Neutrophil (primary cell): ENCODE measurements at regions not wholly inside any gene's neighbourhood (a gene's known extent, or its start where the extent isn't known, plus 50 kb on each side); places are given as distances from the start of the nearest gene placed in this dataset.

ENCODE experiments used
- H3K27ac ChIP-seq: fragments of 200-600 bp; sonication (generic); 2 replicates; pipeline ENCODE4 v1.5.1; 2016; ENCODE audit warnings: mild to moderate bottlenecking, moderate library complexity
- H3K27me3 ChIP-seq: fragments of 200-600 bp; sonication (generic); 2 replicates; pipeline ENCODE4 v1.6.0; 2016; ENCODE audit warnings: mild to moderate bottlenecking
- H3K36me3 ChIP-seq: fragments of 200-600 bp; sonication (generic); 2 replicates; pipeline ENCODE4 v1.5.1; 2017
- H3K4me1 ChIP-seq, 2 experiments: fragments of 200-600 bp in 1 of 2; sonication (generic) in 1 of 2; 1 replicate in 1 of 2; 2 replicates in 1 of 2; pipeline versions ENCODE4 v1.5.1 to v1.6.1; 2013 to 2016; ENCODE audit warnings: low read depth in 1 of 2, low read length in 1 of 2, mild to moderate bottlenecking in 1 of 2, moderate library complexity in 1 of 2; ENCODE audit not compliant: control insufficient read depth in 1 of 2, insufficient read depth in 1 of 2
- H3K4me3 ChIP-seq, 2 experiments: fragments of 200-600 bp in 1 of 2; sonication (generic) in 1 of 2; 1 replicate in 1 of 2; 2 replicates in 1 of 2; pipeline ENCODE4 v1.5.1; 2013 to 2016; ENCODE audit warnings: low read depth in 1 of 2, low read length in 1 of 2, mild to moderate bottlenecking in 1 of 2, moderate library complexity in 1 of 2
- H3K9me3 ChIP-seq: fragments of 200-600 bp; sonication (generic); 2 replicates; pipeline ENCODE4 v1.5.1; 2016
- CTCF ChIP-seq: fragments of 200-600 bp; sonication (generic); IDR thresholded peaks from 2 replicates; pipeline ENCODE4 v1.5.1; 2016; ENCODE audit warnings: antibody characterized with exemption

GRCh38 chr3:197393711-197394110, 95.3 kb upstream of the DLG1 start:
- H3K27me3 ChIP-seq: no peaks in the 10 kb centered on the region
- no peaks in the 10 kb centered on the region for H3K9me3 ChIP-seq
- H3K27ac ChIP-seq: no peak overlapping the region
- H3K36me3 ChIP-seq: no peaks in the 10 kb centered on the region
- TF ChIP-seq CTCF: no peak
- no peak overlapping the region for H3K4me3 ChIP-seq
- no peaks in the 10 kb centered on the region for H3K4me1 ChIP-seq

- no peak overlapping the region for H3K4me3 ChIP-seq
- no peaks in the 10 kb centered on the region for H3K9me3 ChIP-seq
- TF ChIP-seq CTCF: no peak
- no peaks in the 10 kb centered on the region for H3K4me1 ChIP-seq
- no peaks in the 10 kb centered on the region for H3K27me3 ChIP-seq
- no peak overlapping the region for H3K27ac ChIP-seq
- no peaks in the 10 kb centered on the region for H3K36me3 ChIP-seq
Observed at GRCh38 chr3:197392961-197393360, 94.5 kb upstream of the DLG1 start.

- H3K36me3 ChIP-seq: no peaks in the 10 kb centered on the region
- no peak overlapping the region for H3K27ac ChIP-seq
- TF ChIP-seq CTCF: no peak
- no peaks in the 10 kb centered on the region for H3K4me1 ChIP-seq
- H3K27me3 ChIP-seq: no peaks in the 10 kb centered on the region
- H3K4me3 ChIP-seq: no peak overlapping the region
- H3K9me3 ChIP-seq: no peaks in the 10 kb centered on the region
Observed at GRCh38 chr3:197381371-197381770, 83.0 kb upstream of the DLG1 start.

- Histone ChIP-seq H3K4me3 (no peak overlapping the region), H3K27ac (no peak overlapping the region), H3K36me3 (no peaks in the 10 kb centered on the region), H3K9me3 (no peaks in the 10 kb centered on the region), H3K27me3 (no peaks in the 10 kb centered on the region), H3K4me1 (no peaks in the 10 kb centered on the region)
- TF ChIP-seq CTCF: no peak
Observed at GRCh38 chr3:197380786-197381185, 82.4 kb upstream of the DLG1 start.

- H3K27me3 ChIP-seq: no peaks in the 10 kb centered on the region
- TF ChIP-seq CTCF: no peak
- no peaks in the 10 kb centered on the region for H3K9me3 ChIP-seq
- H3K27ac ChIP-seq: no peak overlapping the region
- H3K36me3 ChIP-seq: no peaks in the 10 kb centered on the region
- H3K4me3 ChIP-seq: no peak overlapping the region
- H3K4me1 ChIP-seq: no peaks in the 10 kb centered on the region
Observed at GRCh38 chr3:197378985-197379718, 80.7 kb upstream of the DLG1 start.
